ENCODE measurements at regions not wholly inside any gene's neighbourhood (a gene's known extent, or its start where the extent isn't known, plus 50 kb on each side); places are given as distances from the start of the nearest gene placed in this dataset.

GRCh38 chr10:47244560-47245500 lies 55.2 kb upstream of the GDF10 start:
- TF ChIP-seq POLR2A (IDR thresholded peaks at IDR 0.05) (no peak), CTCF (IDR thresholded peaks at IDR 0.05) (no peak)
